ENCODE measurements at regions not wholly inside any gene's neighbourhood (a gene's known extent, or its start where the extent isn't known, plus 50 kb on each side); places are given as distances from the start of the nearest gene placed in this dataset.

GRCh38 chr16:66161942-66162341, 204.5 kb upstream of the CDH5 start:
- no peak for TF ChIP-seq CTCF (IDR thresholded peaks at IDR 0.05)
- TF ChIP-seq POLR2A (IDR thresholded peaks at IDR 0.05) = no peak
